ENCODE measurements at regions not wholly inside any gene's neighbourhood (a gene's known extent, or its start where the extent isn't known, plus 50 kb on each side); places are given as distances from the start of the nearest gene placed in this dataset.

- Histone ChIP-seq H3K4me1 (ENCODE audit: insufficient read depth) (no peaks in the 10 kb centered on the region), H3K27ac (ENCODE audit: low read depth) (no peak overlapping the region), H3K36me3 (ENCODE audit: insufficient read depth) (no peaks in the 10 kb centered on the region), H3K4me3 (ENCODE audit: low read depth, low read length) (no peak overlapping the region)
- DNase-seq (ENCODE audit: extremely low spot score) = no peak
- 92% methylated on average over 9 of the region's 9 CpGs for WGBS
These were observed 219.4 kb upstream of the ARL4C start for GRCh38 chr2:234716271-234716670.

GRCh38 chr2:234715671-234716250 lies 218.9 kb upstream of the ARL4C start:
- 95% methylated on average over 13 of the region's 13 CpGs for whole genome bisulfite sequencing
- no peaks in the 10 kb centered on the region for H3K4me1 ChIP-seq (ENCODE audit: insufficient read depth)
- H3K4me3 ChIP-seq (ENCODE audit: low read depth, low read length) = no peak overlapping the region
- H3K27ac ChIP-seq (ENCODE audit: low read depth) = no peak overlapping the region
- no peaks in the 10 kb centered on the region for H3K36me3 ChIP-seq (ENCODE audit: insufficient read depth)
- DNase-seq (ENCODE audit: extremely low spot score) = no peak

- WGBS = 33% methylated on average over 5 of the region's 5 CpGs
- H3K27ac ChIP-seq (ENCODE audit: low read depth) = no peak overlapping the region
- no peak for DNase-seq (ENCODE audit: extremely low spot score)
- no peak overlapping the region for H3K4me3 ChIP-seq (ENCODE audit: low read depth, low read length)
- H3K36me3 ChIP-seq (ENCODE audit: insufficient read depth) = no peaks in the 10 kb centered on the region
- H3K4me1 ChIP-seq (ENCODE audit: insufficient read depth) = no peaks in the 10 kb centered on the region
These were observed 217.8 kb upstream of the ARL4C start for GRCh38 chr2:234714711-234715110.

- Histone ChIP-seq H3K4me1 (ENCODE audit: insufficient read depth) (no peaks in the 10 kb centered on the region), H3K4me3 (ENCODE audit: low read depth, low read length) (no peak overlapping the region), H3K27ac (ENCODE audit: low read depth) (no peak overlapping the region), H3K36me3 (ENCODE audit: insufficient read depth) (no peaks in the 10 kb centered on the region)
- DNase-seq (ENCODE audit: extremely low spot score) = no peak
- WGBS = 87% methylated on average over 4 of the region's 4 CpGs
These were observed 215.6 kb upstream of the ARL4C start for GRCh38 chr2:234712421-234712935.

GRCh38 chr2:234711308-234711707 lies 214.4 kb upstream of the ARL4C start:
- no peak for DNase-seq (ENCODE audit: extremely low spot score)
- Histone ChIP-seq H3K27ac (ENCODE audit: low read depth) (no peak overlapping the region), H3K36me3 (ENCODE audit: insufficient read depth) (no peaks in the 10 kb centered on the region), H3K4me1 (ENCODE audit: insufficient read depth) (no peaks in the 10 kb centered on the region), H3K4me3 (ENCODE audit: low read depth, low read length) (no peak overlapping the region)
- WGBS = 98% methylated on average over 2 of the region's 2 CpGs

GRCh38 chr2:234710587-234710986 lies 213.7 kb upstream of the ARL4C start:
- 68% methylated on average over 5 of the region's 5 CpGs for WGBS
- Histone ChIP-seq H3K27ac (ENCODE audit: low read depth) (no peak overlapping the region), H3K36me3 (ENCODE audit: insufficient read depth) (no peaks in the 10 kb centered on the region), H3K4me1 (ENCODE audit: insufficient read depth) (no peaks in the 10 kb centered on the region), H3K4me3 (ENCODE audit: low read depth, low read length) (no peak overlapping the region)
- DNase-seq (ENCODE audit: extremely low spot score) = no peak

GRCh38 chr2:234710066-234710465 lies 213.2 kb upstream of the ARL4C start:
- Histone ChIP-seq H3K4me1 (ENCODE audit: insufficient read depth) (no peaks in the 10 kb centered on the region), H3K36me3 (ENCODE audit: insufficient read depth) (no peaks in the 10 kb centered on the region), H3K4me3 (ENCODE audit: low read depth, low read length) (no peak overlapping the region), H3K27ac (ENCODE audit: low read depth) (no peak overlapping the region)
- no peak for DNase-seq (ENCODE audit: extremely low spot score)
- 84% methylated on average over 4 of the region's 4 CpGs for WGBS

- DNase-seq (ENCODE audit: extremely low spot score) = no peak
- WGBS = 95% methylated on average over 3 of the region's 3 CpGs
- no peak overlapping the region for H3K4me3 ChIP-seq (ENCODE audit: low read depth, low read length)
- no peaks in the 10 kb centered on the region for H3K4me1 ChIP-seq (ENCODE audit: insufficient read depth)
- no peak overlapping the region for H3K27ac ChIP-seq (ENCODE audit: low read depth)
- no peaks in the 10 kb centered on the region for H3K36me3 ChIP-seq (ENCODE audit: insufficient read depth)
These were observed 211.8 kb upstream of the ARL4C start for GRCh38 chr2:234708717-234709116.

- H3K36me3 ChIP-seq (ENCODE audit: insufficient read depth) = no peaks in the 10 kb centered on the region
- no peak for DNase-seq (ENCODE audit: extremely low spot score)
- no peak overlapping the region for H3K27ac ChIP-seq (ENCODE audit: low read depth)
- WGBS = 60% methylated on average over 10 of the region's 10 CpGs
- H3K4me1 ChIP-seq (ENCODE audit: insufficient read depth) = no peaks in the 10 kb centered on the region
- H3K4me3 ChIP-seq (ENCODE audit: low read depth, low read length) = no peak overlapping the region
These were observed 211.3 kb upstream of the ARL4C start for GRCh38 chr2:234708091-234708683.

GRCh38 chr2:234706086-234706485 lies 209.2 kb upstream of the ARL4C start:
- no peaks in the 10 kb centered on the region for H3K36me3 ChIP-seq (ENCODE audit: insufficient read depth)
- H3K4me3 ChIP-seq (ENCODE audit: low read depth, low read length) = no peak overlapping the region
- 98% methylated on average over 3 of the region's 3 CpGs for WGBS
- no peak for DNase-seq (ENCODE audit: extremely low spot score)
- H3K4me1 ChIP-seq (ENCODE audit: insufficient read depth) = no peaks in the 10 kb centered on the region
- no peak overlapping the region for H3K27ac ChIP-seq (ENCODE audit: low read depth)

GRCh38 chr2:234705108-234705507 lies 208.2 kb upstream of the ARL4C start:
- Histone ChIP-seq H3K4me3 (ENCODE audit: low read depth, low read length) (no peak overlapping the region), H3K4me1 (ENCODE audit: insufficient read depth) (no peaks in the 10 kb centered on the region), H3K36me3 (ENCODE audit: insufficient read depth) (no peaks in the 10 kb centered on the region), H3K27ac (ENCODE audit: low read depth) (no peak overlapping the region)
- DNase-seq (ENCODE audit: extremely low spot score) = no peak
- WGBS = 95% methylated on average over 3 of the region's 3 CpGs

GRCh38 chr2:234703258-234703657 lies 206.4 kb upstream of the ARL4C start:
- Histone ChIP-seq H3K27ac (ENCODE audit: low read depth) (no peak overlapping the region), H3K4me1 (ENCODE audit: insufficient read depth) (no peaks in the 10 kb centered on the region), H3K36me3 (ENCODE audit: insufficient read depth) (no peaks in the 10 kb centered on the region), H3K4me3 (ENCODE audit: low read depth, low read length) (no peak overlapping the region)
- 49% methylated on average over 4 of the region's 4 CpGs for WGBS
- no peak for DNase-seq (ENCODE audit: extremely low spot score)

GRCh38 chr2:234702731-234703225 lies 205.9 kb upstream of the ARL4C start:
- Histone ChIP-seq H3K4me1 (ENCODE audit: insufficient read depth) (no peaks in the 10 kb centered on the region), H3K36me3 (ENCODE audit: insufficient read depth) (no peaks in the 10 kb centered on the region), H3K4me3 (ENCODE audit: low read depth, low read length) (no peak overlapping the region), H3K27ac (ENCODE audit: low read depth) (no peak overlapping the region)
- 74% methylated on average over 12 of the region's 12 CpGs for WGBS
- no peak for DNase-seq (ENCODE audit: extremely low spot score)

- DNase-seq (ENCODE audit: extremely low spot score) = no peak
- Histone ChIP-seq H3K4me1 (ENCODE audit: insufficient read depth) (no peaks in the 10 kb centered on the region), H3K4me3 (ENCODE audit: low read depth, low read length) (no peak overlapping the region), H3K36me3 (ENCODE audit: insufficient read depth) (no peaks in the 10 kb centered on the region), H3K27ac (ENCODE audit: low read depth) (no peak overlapping the region)
- WGBS = 90% methylated on average over 9 of the region's 9 CpGs
These were observed 205.0 kb upstream of the ARL4C start for GRCh38 chr2:234701841-234702240.
